Panc1 (cell line): ENCODE measurements at regions not wholly inside any gene's neighbourhood (a gene's known extent, or its start where the extent isn't known, plus 50 kb on each side); places are given as distances from the start of the nearest gene placed in this dataset.

Source experiments
- ATAC-seq: fragments of 200-7000 bp; cut with Tn5 transposase; 2 replicates; pipeline ENCODE4 v1.9.1; 2020; ENCODE audit warnings: mild to moderate bottlenecking, moderate library complexity
- BruUV-seq: library from RNA; stranded (reverse); fragments of 400-500 nt; replicated peaks from 2 replicates; lab custom pipeline; 2021; lab: Mats Ljungman, UMichigan
- CTCF ChIA-PET: fragments of 300-600 bp; sonication (Branson Sonifier 250); formaldehyde crosslinking; loops from one replicate; lab custom pipeline; 2022; ENCODE audit warnings: antibody characterized with exemption; lab: Charles Lee
- POLR2A ChIA-PET: fragments of 300-600 bp; sonication (Branson Sonifier 250); formaldehyde crosslinking; loops from one replicate; lab custom pipeline; 2022; ENCODE audit warnings: antibody characterized with exemption; lab: Charles Lee
- DNase-seq: peaks from one replicate; pipeline ENCODE4 v3.0.0-alpha.2; 2010; ENCODE audit warnings: low read depth, low spot score
- H3K27ac ChIP-seq: 2 replicates; pipeline ENCODE4 v1.5.1; 2011; ENCODE audit warnings: mild to moderate bottlenecking, low read length, inconsistent platforms
- H3K27me3 ChIP-seq: fragments of 200-500 bp; sonication (Bioruptor generic); 2 replicates; pipeline ENCODE4 v1.6.0; 2014; ENCODE audit warnings: low read length, inconsistent platforms; ENCODE audit not compliant: control insufficient read depth, insufficient read depth
- H3K36me3 ChIP-seq: fragments of 200-500 bp; sonication (Bioruptor generic); 2 replicates; pipeline ENCODE4 v1.5.1; 2014; ENCODE audit warnings: inconsistent platforms, mild to moderate bottlenecking, low read length, moderate library complexity; ENCODE audit not compliant: control insufficient read depth, insufficient read depth
- H3K4me1 ChIP-seq: 2 replicates; pipeline ENCODE4 v1.5.1; 2011; ENCODE audit warnings: inconsistent platforms, mild to moderate bottlenecking, low read length, moderate library complexity; ENCODE audit not compliant: control insufficient read depth, insufficient read depth
- H3K4me3 ChIP-seq, 2 experiments: 2 replicates each; pipeline ENCODE4 v1.5.1; 2011 to 2012; ENCODE audit warnings: low read depth in 2 of 2, low read length in 2 of 2, mild to moderate bottlenecking in 2 of 2, inconsistent platforms in 1 of 2, moderate library complexity in 1 of 2
- H3K9me3 ChIP-seq: fragments of 200-500 bp; sonication (Bioruptor generic); 2 replicates; pipeline ENCODE4 v1.5.1; 2014; ENCODE audit warnings: low read depth, mild to moderate bottlenecking, inconsistent platforms, low read length, moderate library complexity; ENCODE audit not compliant: control insufficient read depth, insufficient read depth
- CTCF ChIP-seq: fragments of 450-650 bp; IDR thresholded peaks from 2 replicates; pipeline ENCODE4 v1.5.1; 2017; ENCODE audit warnings: mild to moderate bottlenecking
- POLR2AphosphoS5 ChIP-seq: IDR thresholded peaks from 2 replicates; pipeline ENCODE4 v1.6.1; 2012; ENCODE audit warnings: mild to moderate bottlenecking, low read depth, low read length, moderate library complexity
- REST ChIP-seq, 2 experiments: IDR thresholded peaks; 2 replicates each; pipeline ENCODE4 v1.6.1; 2011 to 2012; ENCODE audit warnings: low read depth in 2 of 2, control low read depth in 1 of 2, low read length in 1 of 2, mild to moderate bottlenecking in 1 of 2, moderate library complexity in 1 of 2; ENCODE audit not compliant: insufficient read depth in 1 of 2
- SIN3A ChIP-seq: IDR thresholded peaks from 2 replicates; pipeline ENCODE4 v1.6.1; 2012; ENCODE audit warnings: low read depth, mild to moderate bottlenecking, low read length, moderate library complexity, borderline replicate concordance; ENCODE audit not compliant: insufficient read depth
- TCF7L2 ChIP-seq: IDR thresholded peaks from 2 replicates; pipeline ENCODE4 v1.6.1; 2011; ENCODE audit warnings: mild to moderate bottlenecking, low read depth, low read length, inconsistent platforms
- in situ Hi-C: cut with HindIII; loops from 2 replicates; pipeline ENCODE4 v1.10.0; 2016; ENCODE audit warnings: low sequenced_read_pairs, low pct_unique_long_range_greater_than_20kb
- intact Hi-C: fragments of 100-400 bp; cut with micrococcal nuclease; formaldehyde crosslinking; loops from one replicate; pipeline ENCODE4 v1.10.0; 2022; ENCODE audit not compliant: unreplicated experiment

GRCh38 chr3:84601303-84601702, 357.5 kb upstream of the CADM2 start:
- TF ChIP-seq SIN3A, result no peak
- no peak for TF ChIP-seq CTCF
- no peak for TF ChIP-seq POLR2AphosphoS5
- TF ChIP-seq REST (IDR thresholded peaks at IDR 0.05; ENCODE audit: insufficient read depth in 1 of 2, low read depth in 2 of 2, low read length in 1 of 2), result no peak
- TF ChIP-seq TCF7L2, result no peak
- Histone ChIP-seq H3K27ac (peak overlapping the region; percentile 39; the same call in 1 of the 2 replicates), H3K4me3 (peak overlapping the region in 1 of 2 experiments; percentile 43; a peak in 2 of 4 replicates), H3K4me1 (peaks cover 3% of the 10 kb centered on the region; the same call in 1 of the 2 replicates), H3K27me3 (no peaks in the 10 kb centered on the region), H3K36me3 (no peaks in the 10 kb centered on the region), H3K9me3 (no peaks in the 10 kb centered on the region)
- POLR2A ChIA-PET, result no interaction called here
- DNase-seq (peak; percentile 75), ATAC-seq (peak; percentile 45; the same call in 1 of the 2 replicates)
- intact Hi-C loops, result no loop called here
- CTCF ChIA-PET, result no interaction called here
- in situ Hi-C loops, result no loop called here
- BruUV-seq, result no TSS peak

- TF ChIP-seq TCF7L2 (no peak), REST (IDR thresholded peaks at IDR 0.05; ENCODE audit: insufficient read depth in 1 of 2, low read depth in 2 of 2, low read length in 1 of 2) (no peak), SIN3A (no peak), CTCF (no peak), POLR2AphosphoS5 (no peak)
- intact Hi-C loops, result no loop called here
- no peaks in the 10 kb centered on the region for H3K27me3 ChIP-seq
- no peak for DNase-seq
- ChIA-PET CTCF (no interaction called here), POLR2A (no interaction called here)
- in situ Hi-C loops, result no loop called here
- no TSS peak for BruUV-seq
- H3K4me3 ChIP-seq, result no peak overlapping the region
- H3K36me3 ChIP-seq, result no peaks in the 10 kb centered on the region
- no peaks in the 10 kb centered on the region for H3K9me3 ChIP-seq
- H3K4me1 ChIP-seq, result no peaks in the 10 kb centered on the region
- ATAC-seq, result no peak
- H3K27ac ChIP-seq, result no peak overlapping the region
Observed at GRCh38 chr3:84621823-84622222, 337.0 kb upstream of the CADM2 start.
